Thymus (tissue), 11 donors: ENCODE measurements at regions not wholly inside any gene's neighbourhood (a gene's known extent, or its start where the extent isn't known, plus 50 kb on each side); places are given as distances from the start of the nearest gene placed in this dataset.
A peak's percentile ranks its signal among the peaks of the same experiment; 100 is the strongest.
"Not testable (repeated sequence)": the region's sequence is repeated elsewhere in the genome, so short reads cannot be mapped to it uniquely, and the experiment has no call there.

Source experiments
- DNase-seq, 9 donors: peaks; one replicate each; pipeline ENCODE4 v3.0.0-alpha.2; 2013; ENCODE audit warnings: low spot score in 9 of 9, low read depth in 6 of 9, missing footprints in 1 of 9
- H3K27ac ChIP-seq, 2 donors: one replicate each; pipeline ENCODE4 v1.5.1; 2013; ENCODE audit warnings: control low read depth in 1 of 2, low read depth in 1 of 2, low read length in 1 of 2, mild to moderate bottlenecking in 1 of 2, moderate library complexity in 1 of 2
- H3K27me3 ChIP-seq, 2 donors: one replicate each; pipeline ENCODE4 v1.5.1; 2013; ENCODE audit warnings: low read length in 1 of 2; ENCODE audit not compliant: control insufficient read depth in 2 of 2, insufficient read depth in 1 of 2
- H3K36me3 ChIP-seq, 2 donors: one replicate each; pipeline ENCODE4 v1.5.1; 2013; ENCODE audit warnings: low read length in 1 of 2, mild to moderate bottlenecking in 1 of 2, moderate library complexity in 1 of 2; ENCODE audit not compliant: control insufficient read depth in 2 of 2, insufficient read depth in 2 of 2
- H3K4me1 ChIP-seq, 2 donors: one replicate each; pipeline ENCODE4 v1.5.1; 2013; ENCODE audit warnings: low read length in 2 of 2; ENCODE audit not compliant: control insufficient read depth in 2 of 2, insufficient read depth in 2 of 2
- H3K4me3 ChIP-seq, 2 donors: one replicate each; pipeline ENCODE4 v1.5.1; 2013; ENCODE audit warnings: low read length in 2 of 2, control low read depth in 1 of 2, mild to moderate bottlenecking in 1 of 2
- H3K9me3 ChIP-seq, 2 donors: one replicate each; pipeline ENCODE4 v1.5.1; 2013; ENCODE audit warnings: low read length in 1 of 2, mild to moderate bottlenecking in 1 of 2; ENCODE audit not compliant: control insufficient read depth in 2 of 2, insufficient read depth in 1 of 2
- WGBS: extraction: QIAGEN DNeasy Blood & Tissue Kit; methylation state at CpG from one replicate; pipeline ENCODE4 v1.1.7; 2013; 5-methylcytosine and 5-hydroxymethylcytosine counted together
- donor health status: healthy.

GRCh38 chr16:88264641-88265285 lies 118.0 kb upstream of the ZNF469 start:
- Histone ChIP-seq H3K9me3 (no peaks in the 10 kb centered on the region), H3K27ac (no peak overlapping the region), H3K4me1 (peaks cover 0 to 3% of the 10 kb centered on the region in 2 donors), H3K4me3 (no peak overlapping the region), H3K27me3 (peaks cover 2 to 25% of the 10 kb centered on the region in 2 donors), H3K36me3 (no peaks in the 10 kb centered on the region)
- peak in 1 of 9 donors; percentile 8 for DNase-seq
- 31% methylated on average over 30 of the region's 30 CpGs for WGBS

DNA sequence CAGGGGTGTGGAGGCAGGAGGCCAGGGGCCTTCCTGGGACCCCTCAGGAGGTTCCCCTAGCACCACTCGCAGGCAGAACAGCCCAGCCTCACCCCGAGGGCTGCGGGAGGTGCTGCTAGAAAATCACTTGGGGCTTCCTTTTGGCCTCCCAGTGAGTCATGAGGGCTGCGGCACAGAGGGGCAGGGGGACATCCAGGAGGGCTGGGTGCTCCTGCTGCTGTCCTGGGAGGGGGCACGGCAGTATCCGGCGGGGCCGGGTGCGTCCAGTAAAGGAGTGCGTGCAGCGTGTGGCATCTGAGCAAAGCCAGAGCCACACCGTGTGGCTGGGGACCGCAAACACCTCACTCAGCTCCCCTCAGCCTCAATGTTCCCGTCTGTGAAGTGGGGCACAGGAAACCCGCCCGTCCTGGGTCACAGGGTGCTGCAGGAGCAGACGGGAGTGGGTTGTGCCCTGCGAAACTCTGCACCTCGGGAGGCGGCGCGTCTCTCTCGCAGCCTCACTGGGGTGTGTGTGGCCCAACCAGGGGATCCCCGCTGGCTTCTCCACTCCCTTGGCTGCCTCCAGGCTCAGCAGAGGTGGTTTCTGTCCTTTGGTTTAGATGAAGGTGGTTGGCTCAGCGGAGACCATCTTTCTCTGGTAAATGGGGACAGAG lies 117.3 kb upstream of the ZNF469 start:
- not testable (repeated sequence) for DNase-seq, H3K27ac ChIP-seq
- WGBS, result 84% methylated on average over 22 of the region's 25 CpGs

GRCh38 chr16:88266036-88266435 lies 116.7 kb upstream of the ZNF469 start:
- H3K27me3 ChIP-seq, result peaks cover 2 to 17% of the 10 kb centered on the region in 2 donors
- not testable (repeated sequence) for DNase-seq, H3K4me3 ChIP-seq, H3K36me3 ChIP-seq, H3K27ac ChIP-seq, H3K9me3 ChIP-seq, H3K4me1 ChIP-seq
- WGBS, result 92% methylated on average over 12 of the region's 12 CpGs

More for the DNA sequence above, 117.3 kb upstream of the ZNF469 start:
- peaks cover 2 to 21% of the 10 kb centered on the region in 2 donors for H3K27me3 ChIP-seq
- not testable (repeated sequence) for H3K4me3 ChIP-seq, H3K4me1 ChIP-seq, H3K9me3 ChIP-seq, H3K36me3 ChIP-seq

DNA sequence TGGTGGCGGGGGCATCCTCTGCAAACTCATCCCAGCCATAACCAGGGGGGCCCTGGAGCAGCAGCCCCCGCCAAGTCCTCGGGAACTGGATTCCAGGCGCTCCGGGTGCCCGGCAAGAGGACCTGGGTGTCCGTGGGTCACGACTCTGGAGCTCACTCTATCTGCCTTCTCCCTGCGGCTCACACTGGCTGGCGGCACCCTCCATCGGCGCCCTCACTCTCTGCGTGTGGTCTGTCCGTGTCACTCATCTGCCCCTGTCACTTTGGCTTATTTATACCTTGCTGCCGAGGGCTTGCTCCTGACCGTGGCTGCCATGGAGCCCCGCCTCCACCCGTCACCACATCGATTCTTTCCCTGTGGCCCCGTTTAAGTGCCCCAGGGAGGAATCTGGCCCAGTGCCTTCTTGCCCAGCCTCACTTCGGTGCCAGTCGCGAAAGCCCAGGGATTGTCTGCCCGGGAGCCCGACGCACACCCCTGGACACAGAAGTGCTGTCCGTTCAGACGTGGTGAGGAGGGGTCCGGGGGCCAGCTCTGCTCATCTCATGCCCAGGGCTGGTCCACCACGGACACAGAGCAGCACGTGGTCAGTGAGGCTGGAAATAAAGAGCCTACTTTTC lies 115.7 kb upstream of the ZNF469 start:
- peaks cover 2 to 17% of the 10 kb centered on the region in 2 donors for H3K27me3 ChIP-seq
- H3K27ac ChIP-seq, DNase-seq, H3K4me1 ChIP-seq, H3K9me3 ChIP-seq, H3K36me3 ChIP-seq, H3K4me3 ChIP-seq: not testable (repeated sequence)
- WGBS, result 88% methylated on average over 31 of the region's 31 CpGs

DNA sequence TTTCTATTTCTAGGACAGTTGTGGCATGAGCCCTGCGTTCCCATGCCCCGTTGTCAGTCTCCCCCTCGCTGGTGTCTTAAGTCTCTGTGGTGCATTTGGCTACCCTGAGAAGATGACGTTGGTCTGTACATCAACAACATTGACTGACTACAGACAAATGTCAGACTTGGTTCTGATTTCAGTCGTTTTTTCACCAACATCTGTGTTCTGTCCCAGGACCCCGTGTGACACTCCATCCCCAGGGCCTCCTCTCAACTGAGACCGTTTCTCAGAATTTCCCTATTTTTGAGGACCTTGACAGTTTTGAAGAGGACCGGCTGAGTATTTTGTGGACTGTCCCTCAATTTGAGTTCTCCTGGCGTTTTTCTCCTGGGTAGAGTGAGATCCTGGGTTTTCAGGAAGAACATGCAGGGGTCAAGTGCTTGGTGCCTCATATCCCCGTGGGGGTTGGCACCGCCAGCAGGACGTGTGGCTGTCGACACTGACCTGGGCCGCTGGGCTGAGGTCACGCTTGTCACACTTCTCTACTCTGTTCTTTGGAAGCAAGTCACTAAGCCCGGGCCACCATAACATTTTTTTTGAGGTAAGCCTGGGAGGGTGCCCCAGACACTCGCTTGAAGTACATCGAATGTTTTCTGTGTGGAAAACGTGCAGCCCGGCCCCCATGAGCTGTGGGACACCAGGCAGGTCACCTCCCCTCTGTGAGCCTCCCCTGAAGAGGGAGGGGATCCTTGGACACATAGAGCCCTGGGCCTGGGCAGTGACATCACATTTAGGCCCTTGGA lies 114.4 kb upstream of the ZNF469 start:
- DNase-seq, H3K9me3 ChIP-seq: not testable (repeated sequence)
- WGBS, result 83% methylated on average over 20 of the region's 20 CpGs

DNA sequence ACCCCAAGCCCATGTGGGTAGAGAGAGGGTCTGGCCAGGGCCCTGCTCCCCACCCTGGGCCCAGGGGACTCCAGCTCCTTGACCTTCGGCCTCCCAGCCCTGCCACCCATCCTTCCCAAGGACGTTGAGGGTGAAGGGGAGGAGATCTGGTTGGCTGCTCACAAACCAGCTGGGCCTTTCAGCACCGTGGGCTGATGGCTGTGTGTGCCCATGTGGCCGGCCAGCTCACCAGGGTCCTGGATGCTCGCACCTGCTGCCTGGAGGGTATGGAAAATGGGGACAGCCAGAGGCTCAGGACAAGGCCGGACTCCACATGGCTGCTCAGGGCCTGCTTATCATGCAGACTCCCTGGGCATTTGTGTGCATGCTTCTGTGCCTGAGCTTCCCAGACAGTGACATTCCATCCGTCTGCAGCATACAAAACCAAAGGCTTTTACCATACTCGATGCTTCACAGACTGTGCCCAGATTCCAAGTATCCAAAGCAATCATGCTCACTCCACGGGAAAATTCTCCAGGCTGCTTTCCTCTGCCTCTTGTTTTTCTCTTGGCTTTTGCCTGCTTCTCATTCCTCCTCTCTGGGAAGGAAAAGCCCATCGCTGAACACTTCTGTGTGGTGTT lies 112.5 kb upstream of the ZNF469 start:
- not testable (repeated sequence) for H3K4me3 ChIP-seq, H3K36me3 ChIP-seq, H3K27ac ChIP-seq, H3K4me1 ChIP-seq, H3K27me3 ChIP-seq, DNase-seq, H3K9me3 ChIP-seq
- 91% methylated on average over 10 of the region's 10 CpGs for WGBS

More for the DNA sequence above, 114.4 kb upstream of the ZNF469 start:
- not testable (repeated sequence) for H3K4me1 ChIP-seq, H3K4me3 ChIP-seq, H3K27ac ChIP-seq, H3K36me3 ChIP-seq
- H3K27me3 ChIP-seq, result peaks cover 2 to 14% of the 10 kb centered on the region in 2 donors

DNA sequence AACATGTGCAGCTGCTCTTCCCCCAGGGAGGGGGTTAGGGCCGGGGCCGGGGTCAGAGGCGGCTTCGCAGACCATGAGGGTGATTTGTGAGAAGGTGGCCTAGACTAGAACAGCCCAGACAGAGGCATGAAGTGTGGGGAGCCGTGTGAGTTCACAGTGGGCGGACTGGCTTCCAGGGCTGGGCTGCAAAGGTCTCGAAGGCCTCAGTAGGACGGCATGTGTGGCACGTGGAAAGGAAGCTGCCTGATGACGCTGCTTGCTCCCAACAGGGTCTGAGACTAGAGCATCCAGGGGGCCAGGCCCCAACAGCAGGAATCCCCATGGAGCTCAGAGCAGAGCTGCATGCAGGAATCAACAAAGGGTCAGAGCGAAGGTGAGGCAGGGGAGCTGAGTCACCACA lies 111.5 kb upstream of the ZNF469 start:
- not testable (repeated sequence) for DNase-seq

DNA sequence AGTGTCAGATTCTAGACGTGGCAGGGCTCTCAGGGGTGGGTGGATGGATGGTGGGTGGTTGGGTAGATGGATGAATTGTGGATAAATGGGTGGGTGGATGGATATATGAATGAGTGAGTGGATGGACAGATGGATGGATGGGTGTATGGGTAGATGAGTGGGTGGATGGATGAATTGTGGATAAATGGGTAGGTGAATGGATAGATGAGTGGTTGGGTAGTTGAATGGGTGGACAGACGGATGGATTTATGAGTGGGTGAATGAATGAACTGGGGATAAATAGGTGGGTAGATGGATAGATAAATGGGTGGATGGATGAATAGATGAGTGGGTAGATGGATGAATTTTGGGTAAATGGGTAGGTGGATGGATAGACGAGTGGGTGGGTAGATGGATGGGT lies 111.0 kb upstream of the ZNF469 start:
- not testable (repeated sequence) for H3K9me3 ChIP-seq, DNase-seq, H3K4me1 ChIP-seq, H3K4me3 ChIP-seq, H3K27me3 ChIP-seq, H3K36me3 ChIP-seq, H3K27ac ChIP-seq
- 79% methylated on average over 3 of the region's 3 CpGs for WGBS

More for the DNA sequence above, 111.5 kb upstream of the ZNF469 start:
- H3K4me3 ChIP-seq, H3K27ac ChIP-seq, H3K9me3 ChIP-seq, H3K27me3 ChIP-seq, H3K4me1 ChIP-seq, H3K36me3 ChIP-seq: not testable (repeated sequence)
- WGBS, result 92% methylated on average over 11 of the region's 11 CpGs
